ENCODE measurements at regions not wholly inside any gene's neighbourhood (a gene's known extent, or its start where the extent isn't known, plus 50 kb on each side); places are given as distances from the start of the nearest gene placed in this dataset.

DNA sequence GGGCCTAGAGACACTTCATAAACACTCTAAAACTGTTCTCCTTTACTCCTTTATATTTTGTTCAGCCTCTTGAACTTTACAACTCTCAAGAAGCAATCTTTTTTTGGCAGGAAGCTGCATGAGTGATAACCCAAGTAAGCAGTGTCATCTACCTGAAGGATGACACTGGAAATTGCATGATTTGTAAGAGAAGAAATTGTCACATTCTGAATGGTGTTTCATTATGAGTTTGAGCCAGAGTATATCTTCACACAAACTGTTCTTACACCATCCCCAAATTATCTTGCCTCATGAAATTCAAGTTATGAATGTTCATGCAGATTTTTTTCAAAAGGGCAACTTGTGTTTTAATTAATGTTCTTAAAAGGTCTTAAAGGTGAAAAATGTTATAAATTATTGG is 799.3 kb downstream of the TBC1D32 start:
- no peaks in the 10 kb centered on the region for H3K79me1 ChIP-seq (ENCODE audit: low read length)
- H3K9ac ChIP-seq (ENCODE audit: low read length), result no peak overlapping the region
- H3K4ac ChIP-seq (ENCODE audit: low read depth, low read length), result no peak overlapping the region
- H4K8ac ChIP-seq (ENCODE audit: low read depth, low read length), result no peak overlapping the region
- no peak overlapping the region for H2BK15ac ChIP-seq (replicated peaks; ENCODE audit: low read depth)
- no peaks in the 10 kb centered on the region for H3K36me3 ChIP-seq (ENCODE audit: control insufficient read depth, insufficient read depth, low read length)
- no peak overlapping the region for H2AK5ac ChIP-seq (ENCODE audit: low read length)
- H3K27ac ChIP-seq (ENCODE audit: low read depth, low read length), result no peak overlapping the region
- H3K4me3 ChIP-seq (ENCODE audit: low read length), result no peak overlapping the region
- no peaks in the 10 kb centered on the region for H3K79me2 ChIP-seq (ENCODE audit: control insufficient read depth, insufficient read depth, low read length)
- no peak overlapping the region for H3K23ac ChIP-seq (ENCODE audit: low read length)
- H3K27me3 ChIP-seq (ENCODE audit: insufficient read depth, low read length, poor library complexity), result no peaks in the 10 kb centered on the region
- H4K5ac ChIP-seq (ENCODE audit: low read length), result no peak overlapping the region
- no peak overlapping the region for H2BK120ac ChIP-seq (ENCODE audit: low read depth, low read length)
- no peaks in the 10 kb centered on the region for H3K4me1 ChIP-seq (ENCODE audit: control insufficient read depth, low read depth, low read length)
- H3K18ac ChIP-seq (ENCODE audit: low read length), result no peak overlapping the region
- DNase-seq, result no peak
- no peak overlapping the region for H3K56ac ChIP-seq (ENCODE audit: low read length)
- no peak overlapping the region for H2BK5ac ChIP-seq (ENCODE audit: low read length)
- H3K4me2 ChIP-seq (ENCODE audit: low read length), result no peak overlapping the region

DNA sequence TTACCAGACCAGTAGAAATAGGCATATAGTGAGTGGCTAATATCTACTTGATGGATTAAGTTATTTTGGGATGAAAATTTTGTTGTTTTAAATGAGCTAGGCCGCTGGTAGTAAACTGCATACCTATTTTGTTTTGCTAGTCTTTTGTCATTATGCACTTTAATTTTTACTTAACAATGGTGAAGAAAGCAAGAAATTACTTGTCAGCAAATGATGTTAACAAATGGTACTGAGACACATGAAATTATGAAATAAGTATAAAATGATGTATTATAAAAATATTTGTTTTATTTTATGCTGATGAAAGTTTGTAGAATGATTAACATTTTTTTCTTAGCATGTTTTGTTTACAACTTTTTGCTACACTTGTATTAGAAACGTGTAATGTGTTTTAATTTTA is 807.7 kb downstream of the TBC1D32 start:
- H3K27me3 ChIP-seq (ENCODE audit: insufficient read depth, low read length, poor library complexity), result no peaks in the 10 kb centered on the region
- no peak overlapping the region for H3K18ac ChIP-seq (ENCODE audit: low read length)
- no peaks in the 10 kb centered on the region for H3K79me1 ChIP-seq (ENCODE audit: low read length)
- no peaks in the 10 kb centered on the region for H3K79me2 ChIP-seq (ENCODE audit: control insufficient read depth, insufficient read depth, low read length)
- no peak overlapping the region for H2BK120ac ChIP-seq (ENCODE audit: low read depth, low read length)
- H3K56ac ChIP-seq (ENCODE audit: low read length), result no peak overlapping the region
- no peak overlapping the region for H4K8ac ChIP-seq (ENCODE audit: low read depth, low read length)
- H3K27ac ChIP-seq (ENCODE audit: low read depth, low read length), result no peak overlapping the region
- no peak overlapping the region for H3K4ac ChIP-seq (ENCODE audit: low read depth, low read length)
- no peaks in the 10 kb centered on the region for H3K4me1 ChIP-seq (ENCODE audit: control insufficient read depth, low read depth, low read length)
- no peak overlapping the region for H3K9ac ChIP-seq (ENCODE audit: low read length)
- no peaks in the 10 kb centered on the region for H3K36me3 ChIP-seq (ENCODE audit: control insufficient read depth, insufficient read depth, low read length)
- no peak overlapping the region for H2BK5ac ChIP-seq (ENCODE audit: low read length)
- H3K4me3 ChIP-seq (ENCODE audit: low read length), result no peak overlapping the region
- no peak overlapping the region for H3K23ac ChIP-seq (ENCODE audit: low read length)
- no peak overlapping the region for H3K4me2 ChIP-seq (ENCODE audit: low read length)
- DNase-seq, result no peak
- no CpG with 5 or more reads among the region's 2 CpGs for whole genome bisulfite sequencing (ENCODE audit: extremely low coverage, insufficient coverage, low lambda C conversion rate)
- H2AK5ac ChIP-seq (ENCODE audit: low read length), result no peak overlapping the region
- no peak overlapping the region for H2BK15ac ChIP-seq (replicated peaks; ENCODE audit: low read depth)
- no peak overlapping the region for H4K5ac ChIP-seq (ENCODE audit: low read length)

- H2BK5ac ChIP-seq (ENCODE audit: low read length), result no peak overlapping the region
- no peak overlapping the region for H3K23ac ChIP-seq (ENCODE audit: low read length)
- H3K27me3 ChIP-seq (ENCODE audit: insufficient read depth, low read length, poor library complexity), result no peaks in the 10 kb centered on the region
- no CpG with 5 or more reads among the region's 1 CpG for WGBS (ENCODE audit: extremely low coverage, insufficient coverage, low lambda C conversion rate)
- H3K4me2 ChIP-seq (ENCODE audit: low read length), result no peak overlapping the region
- H3K4me1 ChIP-seq (ENCODE audit: control insufficient read depth, low read depth, low read length), result no peaks in the 10 kb centered on the region
- no peaks in the 10 kb centered on the region for H3K36me3 ChIP-seq (ENCODE audit: control insufficient read depth, insufficient read depth, low read length)
- H3K79me1 ChIP-seq (ENCODE audit: low read length), result no peaks in the 10 kb centered on the region
- H3K18ac ChIP-seq (ENCODE audit: low read length), result no peak overlapping the region
- H3K27ac ChIP-seq (ENCODE audit: low read depth, low read length), result no peak overlapping the region
- no peak overlapping the region for H3K56ac ChIP-seq (ENCODE audit: low read length)
- no peak overlapping the region for H4K8ac ChIP-seq (ENCODE audit: low read depth, low read length)
- no peak overlapping the region for H3K4me3 ChIP-seq (ENCODE audit: low read length)
- DNase-seq, result no peak
- no peak overlapping the region for H2BK120ac ChIP-seq (ENCODE audit: low read depth, low read length)
- H2BK15ac ChIP-seq (replicated peaks; ENCODE audit: low read depth), result no peak overlapping the region
- no peak overlapping the region for H3K4ac ChIP-seq (ENCODE audit: low read depth, low read length)
- H3K79me2 ChIP-seq (ENCODE audit: control insufficient read depth, insufficient read depth, low read length), result no peaks in the 10 kb centered on the region
- H2AK5ac ChIP-seq (ENCODE audit: low read length), result no peak overlapping the region
- H4K5ac ChIP-seq (ENCODE audit: low read length), result no peak overlapping the region
- no peak overlapping the region for H3K9ac ChIP-seq (ENCODE audit: low read length)
Measured at GRCh38 chr6:120514544-120514943, 819.7 kb downstream of the TBC1D32 start.

GRCh38 chr6:120511712-120512111 is 822.6 kb downstream of the TBC1D32 start:
- H4K5ac ChIP-seq (ENCODE audit: low read length), result no peak overlapping the region
- no peaks in the 10 kb centered on the region for H3K79me1 ChIP-seq (ENCODE audit: low read length)
- no peak for DNase-seq
- H3K4me1 ChIP-seq (ENCODE audit: control insufficient read depth, low read depth, low read length), result no peaks in the 10 kb centered on the region
- no peak overlapping the region for H3K4ac ChIP-seq (ENCODE audit: low read depth, low read length)
- no peak overlapping the region for H3K4me2 ChIP-seq (ENCODE audit: low read length)
- H3K23ac ChIP-seq (ENCODE audit: low read length), result no peak overlapping the region
- no peaks in the 10 kb centered on the region for H3K79me2 ChIP-seq (ENCODE audit: control insufficient read depth, insufficient read depth, low read length)
- H2BK5ac ChIP-seq (ENCODE audit: low read length), result no peak overlapping the region
- H3K27me3 ChIP-seq (ENCODE audit: insufficient read depth, low read length, poor library complexity), result no peaks in the 10 kb centered on the region
- H2BK15ac ChIP-seq (replicated peaks; ENCODE audit: low read depth), result no peak overlapping the region
- no peak overlapping the region for H4K8ac ChIP-seq (ENCODE audit: low read depth, low read length)
- no peak overlapping the region for H3K9ac ChIP-seq (ENCODE audit: low read length)
- no peak overlapping the region for H3K56ac ChIP-seq (ENCODE audit: low read length)
- no peaks in the 10 kb centered on the region for H3K36me3 ChIP-seq (ENCODE audit: control insufficient read depth, insufficient read depth, low read length)
- H3K18ac ChIP-seq (ENCODE audit: low read length), result no peak overlapping the region
- H3K27ac ChIP-seq (ENCODE audit: low read depth, low read length), result no peak overlapping the region
- no peak overlapping the region for H2AK5ac ChIP-seq (ENCODE audit: low read length)
- H3K4me3 ChIP-seq (ENCODE audit: low read length), result no peak overlapping the region
- no peak overlapping the region for H2BK120ac ChIP-seq (ENCODE audit: low read depth, low read length)

DNA sequence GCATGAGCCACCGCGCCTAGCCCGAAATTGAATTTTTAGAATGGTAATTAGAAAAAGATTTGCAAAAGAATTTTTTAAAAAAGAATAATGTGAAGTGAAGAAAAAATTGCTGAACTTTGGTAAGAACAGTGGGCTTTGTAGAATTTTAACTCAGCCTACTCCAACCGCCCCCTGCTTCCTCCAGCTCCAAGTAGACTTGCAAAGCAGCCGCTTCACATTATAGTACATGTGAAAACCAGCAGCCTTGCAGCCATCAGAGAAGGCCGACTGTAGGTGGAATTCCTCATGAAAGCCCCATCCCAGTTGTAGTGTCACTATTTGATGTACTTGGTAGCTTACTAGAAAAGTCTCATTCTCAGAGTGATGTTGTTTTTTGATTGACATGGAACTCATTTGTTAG is 835.6 kb downstream of the TBC1D32 start:
- Histone ChIP-seq H3K18ac (ENCODE audit: low read length) (no peak overlapping the region), H3K4me3 (ENCODE audit: low read length) (no peak overlapping the region), H3K4me2 (ENCODE audit: low read length) (no peak overlapping the region), H2AK5ac (ENCODE audit: low read length) (no peak overlapping the region), H3K27me3 (ENCODE audit: insufficient read depth, low read length, poor library complexity) (no peaks in the 10 kb centered on the region), H2BK15ac (replicated peaks; ENCODE audit: low read depth) (no peak overlapping the region), H3K23ac (ENCODE audit: low read length) (no peak overlapping the region), H2BK5ac (ENCODE audit: low read length) (no peak overlapping the region), H3K79me2 (ENCODE audit: control insufficient read depth, insufficient read depth, low read length) (no peaks in the 10 kb centered on the region), H2BK120ac (ENCODE audit: low read depth, low read length) (no peak overlapping the region), H3K79me1 (ENCODE audit: low read length) (no peaks in the 10 kb centered on the region), H4K5ac (ENCODE audit: low read length) (no peak overlapping the region), H3K9ac (ENCODE audit: low read length) (no peak overlapping the region), H4K8ac (ENCODE audit: low read depth, low read length) (no peak overlapping the region), H3K4ac (ENCODE audit: low read depth, low read length) (no peak overlapping the region), H3K56ac (ENCODE audit: low read length) (no peak overlapping the region), H3K36me3 (ENCODE audit: control insufficient read depth, insufficient read depth, low read length) (no peaks in the 10 kb centered on the region), H3K27ac (ENCODE audit: low read depth, low read length) (no peak overlapping the region), H3K4me1 (ENCODE audit: control insufficient read depth, low read depth, low read length) (no peaks in the 10 kb centered on the region)
- no peak for DNase-seq
- WGBS (ENCODE audit: extremely low coverage, insufficient coverage, low lambda C conversion rate), result no CpG with 5 or more reads among the region's 6 CpGs

DNA sequence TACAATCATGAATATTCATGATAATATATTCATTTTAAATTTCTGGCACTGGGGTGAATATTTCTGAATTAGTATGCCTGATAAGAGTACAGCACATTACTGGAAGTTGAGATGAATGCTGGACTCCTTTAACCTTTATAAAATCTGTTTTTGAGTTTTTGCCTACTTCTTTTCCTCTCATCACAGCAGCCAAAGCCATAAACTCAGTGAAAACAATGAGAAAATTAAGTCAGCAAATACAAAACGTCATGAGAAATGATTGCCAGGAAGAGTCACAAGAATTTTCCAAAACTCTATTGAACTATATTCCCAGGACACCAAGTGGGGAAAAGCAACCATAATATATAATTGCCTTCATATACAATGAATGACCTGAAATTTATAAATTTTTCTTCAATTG is 837.6 kb downstream of the TBC1D32 start:
- Histone ChIP-seq H2BK5ac (ENCODE audit: low read length) (no peak overlapping the region), H3K36me3 (ENCODE audit: control insufficient read depth, insufficient read depth, low read length) (no peaks in the 10 kb centered on the region), H4K5ac (ENCODE audit: low read length) (no peak overlapping the region), H3K79me1 (ENCODE audit: low read length) (no peaks in the 10 kb centered on the region), H3K27me3 (ENCODE audit: insufficient read depth, low read length, poor library complexity) (no peaks in the 10 kb centered on the region), H2AK5ac (ENCODE audit: low read length) (no peak overlapping the region), H3K79me2 (ENCODE audit: control insufficient read depth, insufficient read depth, low read length) (no peaks in the 10 kb centered on the region), H3K9ac (ENCODE audit: low read length) (no peak overlapping the region), H2BK120ac (ENCODE audit: low read depth, low read length) (no peak overlapping the region), H3K4me3 (ENCODE audit: low read length) (no peak overlapping the region), H3K4me1 (ENCODE audit: control insufficient read depth, low read depth, low read length) (no peaks in the 10 kb centered on the region), H3K23ac (ENCODE audit: low read length) (no peak overlapping the region), H3K4me2 (ENCODE audit: low read length) (no peak overlapping the region), H3K18ac (ENCODE audit: low read length) (no peak overlapping the region), H3K4ac (ENCODE audit: low read depth, low read length) (no peak overlapping the region), H3K56ac (ENCODE audit: low read length) (no peak overlapping the region), H3K27ac (ENCODE audit: low read depth, low read length) (no peak overlapping the region), H2BK15ac (replicated peaks; ENCODE audit: low read depth) (no peak overlapping the region), H4K8ac (ENCODE audit: low read depth, low read length) (no peak overlapping the region)
- no CpG with 5 or more reads among the region's 1 CpG for WGBS (ENCODE audit: extremely low coverage, insufficient coverage, low lambda C conversion rate)
- DNase-seq, result no peak

All from mesendoderm (in vitro differentiated cells).